Endothelial cell of umbilical vein (primary cell): ENCODE measurements at regions not wholly inside any gene's neighbourhood (a gene's known extent, or its start where the extent isn't known, plus 50 kb on each side); places are given as distances from the start of the nearest gene placed in this dataset.

Source experiments
- BruUV-seq: library from RNA; stranded (reverse); fragments of 400-500 nt; replicated peaks from 2 replicates; lab custom pipeline; 2021; lab: Mats Ljungman, UMichigan
- CTCF ChIA-PET: fragments of 300-600, 350-600 bp; sonication (Branson Sonifier 250); formaldehyde crosslinking; loops from one replicate; lab custom pipeline; 2021; ENCODE audit warnings: antibody characterized with exemption, inconsistent platforms; lab: Charles Lee
- POLR2A ChIA-PET: fragments of 300-600, 350-600 bp; sonication (Branson Sonifier 250); formaldehyde crosslinking; loops from one replicate; lab custom pipeline; 2021; ENCODE audit warnings: antibody characterized with exemption, inconsistent platforms; lab: Charles Lee
- DNase-seq: peaks from one replicate; pipeline ENCODE4 v3.0.0-alpha.2; 2011; ENCODE audit warnings: low read depth, low spot score
- FAIRE-seq: peaks from 2 replicates; lab custom pipeline; 2011; peaks lifted over from hg19 to GRCh38; lab: Jason Lieb, UNC
- H2AFZ ChIP-seq: 2 replicates; pipeline ENCODE4 v1.6.0; 2012; ENCODE audit warnings: low read depth, low read length, control low read depth, inconsistent platforms
- H3K27ac ChIP-seq: 2 replicates; pipeline ENCODE4 v1.5.1; 2011; ENCODE audit warnings: low read depth, mild to moderate bottlenecking, control low read depth, low read length, moderate library complexity; ENCODE audit not compliant: insufficient read depth
- H3K27me3 ChIP-seq, 2 experiments: 2 replicates each; pipeline versions ENCODE4 v1.6.0 to v1.6.1; 2011; ENCODE audit warnings: low read length in 2 of 2, mixed read lengths in 1 of 2; ENCODE audit not compliant: control insufficient read depth in 2 of 2, insufficient read depth in 2 of 2
- H3K36me3 ChIP-seq, 2 experiments: 2 replicates in 1 of 2; 3 replicates in 1 of 2; pipeline ENCODE4 v1.5.1; 2011; ENCODE audit warnings: low read length in 2 of 2, mild to moderate bottlenecking in 1 of 2, moderate library complexity in 1 of 2; ENCODE audit not compliant: control insufficient read depth in 2 of 2, insufficient read depth in 2 of 2; ENCODE audit errors: extremely low read depth in 1 of 2
- H3K4me1 ChIP-seq: 3 replicates; pipeline ENCODE4 v1.5.1; 2011; ENCODE audit warnings: mild to moderate bottlenecking, low read length; ENCODE audit not compliant: control insufficient read depth, insufficient read depth; ENCODE audit errors: extremely low read depth
- H3K4me2 ChIP-seq: 2 replicates; pipeline ENCODE4 v1.6.1; 2011; ENCODE audit warnings: low read length, control low read depth, mixed read lengths; ENCODE audit not compliant: insufficient read depth
- H3K4me3 ChIP-seq, 3 experiments: fragments of 200-600 bp in 1 of 3; sonication (generic), shearing (Covaris generic) in 1 of 3; replicated peaks in 1 of 3; 2 replicates each; pipeline ENCODE4 v1.5.1; 2011 to 2016; ENCODE audit warnings: control low read depth in 3 of 3, low read length in 3 of 3, mild to moderate bottlenecking in 2 of 3, inconsistent platforms in 1 of 3, low read depth in 1 of 3, moderate library complexity in 1 of 3; ENCODE audit not compliant: insufficient read depth in 1 of 3
- H3K79me2 ChIP-seq: 2 replicates; pipeline ENCODE4 v1.6.0; 2012; ENCODE audit warnings: low read length, inconsistent platforms; ENCODE audit not compliant: control insufficient read depth, insufficient read depth
- H3K9ac ChIP-seq: replicated peaks from 2 replicates; pipeline ENCODE3; 2011; ENCODE audit warnings: low read length, control low read depth; ENCODE audit not compliant: insufficient read depth; ENCODE audit errors: extremely low read depth
- H3K9me1 ChIP-seq: replicated peaks from 3 replicates; pipeline ENCODE4 v1.6.0; 2011; ENCODE audit warnings: mild to moderate bottlenecking, low read length; ENCODE audit not compliant: control insufficient read depth, insufficient read depth; ENCODE audit errors: extremely low read depth
- H3K9me3 ChIP-seq: replicated peaks from 2 replicates; pipeline ENCODE4 v1.5.1; 2012; ENCODE audit warnings: low read length, inconsistent platforms; ENCODE audit not compliant: control insufficient read depth, insufficient read depth
- H4K20me1 ChIP-seq: replicated peaks from 2 replicates; pipeline ENCODE3; 2011; ENCODE audit warnings: mild to moderate bottlenecking, low read length; ENCODE audit not compliant: control insufficient read depth, insufficient read depth; ENCODE audit errors: extremely low read depth
- EZH2 ChIP-seq: IDR thresholded peaks from 2 replicates; pipeline ENCODE4 v1.6.1; 2012; ENCODE audit warnings: borderline replicate concordance, low read depth, mild to moderate bottlenecking, moderate library complexity, low read length, inconsistent platforms; ENCODE audit not compliant: severe bottlenecking
- GATA2 ChIP-seq: IDR thresholded peaks from 2 replicates; pipeline ENCODE4 v1.7.0; 2011; ENCODE audit warnings: low read depth, mild to moderate bottlenecking, moderate library complexity, mixed read lengths, low read length; ENCODE audit not compliant: insufficient read length, insufficient read depth
- JUN ChIP-seq: IDR thresholded peaks from 2 replicates; pipeline ENCODE4 v1.6.1; 2011; ENCODE audit warnings: borderline replicate concordance, low read depth; ENCODE audit not compliant: insufficient read length, insufficient read depth
- POLR2A ChIP-seq: IDR thresholded peaks from 2 replicates; pipeline ENCODE4 v1.6.1; 2012; ENCODE audit warnings: low read depth, mild to moderate bottlenecking, control low read depth, low read length
- POLR2AphosphoS5 ChIP-seq: IDR thresholded peaks from 2 replicates; pipeline ENCODE4 v1.6.1; 2012; ENCODE audit warnings: low read depth, mild to moderate bottlenecking, control low read depth, low read length, moderate library complexity; ENCODE audit not compliant: insufficient read depth
- dilution Hi-C: fragments of 300-500 bp; cut with MboI; formaldehyde crosslinking; loops from one replicate; pipeline ENCODE4 v1.15.0; 2019; ENCODE audit warnings: low sequenced_read_pairs; ENCODE audit not compliant: extremely low pct_ligation_motif_present
- intact Hi-C: fragments of 100-400 bp; cut with micrococcal nuclease; formaldehyde crosslinking; loops from one replicate; pipeline ENCODE4 v1.10.0; 2022
- TF ChIP-seq, protein P1 (sequence below), 2 donors: IDR thresholded peaks; 1 replicate in 1 of 2; 2 replicates in 1 of 2; pipeline ENCODE4 v1.5.1; 2011; ENCODE audit warnings: low read length in 2 of 2, mild to moderate bottlenecking in 2 of 2, moderate library complexity in 2 of 2, control low read depth in 1 of 2, inconsistent platforms in 1 of 2, low read depth in 1 of 2; ENCODE audit not compliant: insufficient read depth in 1 of 2; ENCODE audit errors: extremely low read depth in 1 of 2

DNA sequence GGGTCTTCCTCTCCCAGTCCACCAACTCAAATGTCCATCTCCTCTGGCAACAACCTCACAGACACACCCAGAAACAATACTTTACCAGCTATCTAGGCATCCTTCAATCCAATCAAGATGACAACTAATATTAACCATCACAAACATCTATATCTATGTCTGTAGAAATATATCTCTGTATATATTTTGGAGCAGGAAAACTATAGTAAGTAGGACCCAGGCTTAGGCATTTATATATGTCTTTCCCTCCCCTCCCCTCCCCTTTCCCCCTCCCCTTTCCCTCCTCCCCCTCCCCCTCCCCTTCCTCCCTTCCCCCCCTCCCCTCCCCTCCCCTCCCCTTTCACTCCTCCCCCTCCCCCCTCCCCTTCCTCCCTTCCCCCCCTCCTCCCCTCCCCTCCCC lies 210.5 kb downstream of the RNF144A start:
- Histone ChIP-seq H3K27ac (no peak overlapping the region), H3K9ac (no peak overlapping the region), H3K4me3 (no peak overlapping the region), H3K9me1 (no peaks in the 10 kb centered on the region), H3K27me3 (no peaks in the 10 kb centered on the region), H3K4me2 (no peak overlapping the region), H4K20me1 (no peaks in the 10 kb centered on the region), H2AFZ (no peak overlapping the region), H3K9me3 (no peaks in the 10 kb centered on the region), H3K36me3 (no peaks in the 10 kb centered on the region), H3K79me2 (no peaks in the 10 kb centered on the region), H3K4me1 (no peaks in the 10 kb centered on the region)
- no peak for TF ChIP-seq POLR2A
- TF ChIP-seq JUN = no peak
- no peak for TF ChIP-seq POLR2AphosphoS5
- TF ChIP-seq, protein P1, sequence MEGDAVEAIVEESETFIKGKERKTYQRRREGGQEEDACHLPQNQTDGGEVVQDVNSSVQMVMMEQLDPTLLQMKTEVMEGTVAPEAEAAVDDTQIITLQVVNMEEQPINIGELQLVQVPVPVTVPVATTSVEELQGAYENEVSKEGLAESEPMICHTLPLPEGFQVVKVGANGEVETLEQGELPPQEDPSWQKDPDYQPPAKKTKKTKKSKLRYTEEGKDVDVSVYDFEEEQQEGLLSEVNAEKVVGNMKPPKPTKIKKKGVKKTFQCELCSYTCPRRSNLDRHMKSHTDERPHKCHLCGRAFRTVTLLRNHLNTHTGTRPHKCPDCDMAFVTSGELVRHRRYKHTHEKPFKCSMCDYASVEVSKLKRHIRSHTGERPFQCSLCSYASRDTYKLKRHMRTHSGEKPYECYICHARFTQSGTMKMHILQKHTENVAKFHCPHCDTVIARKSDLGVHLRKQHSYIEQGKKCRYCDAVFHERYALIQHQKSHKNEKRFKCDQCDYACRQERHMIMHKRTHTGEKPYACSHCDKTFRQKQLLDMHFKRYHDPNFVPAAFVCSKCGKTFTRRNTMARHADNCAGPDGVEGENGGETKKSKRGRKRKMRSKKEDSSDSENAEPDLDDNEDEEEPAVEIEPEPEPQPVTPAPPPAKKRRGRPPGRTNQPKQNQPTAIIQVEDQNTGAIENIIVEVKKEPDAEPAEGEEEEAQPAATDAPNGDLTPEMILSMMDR (IDR thresholded peaks at IDR 0.05; ENCODE audit: extremely low read depth in 1 of 2, insufficient read depth in 1 of 2, low read depth in 1 of 2, low read length in 2 of 2) = no peak
- no peak for TF ChIP-seq EZH2
- dilution Hi-C loops = no loop called here
- ChIA-PET CTCF (no interaction called here), POLR2A (no interaction called here)
- FAIRE-seq (no peak), DNase-seq (no peak)
- intact Hi-C loops = no loop called here
- no TSS peak for BruUV-seq

- dilution Hi-C loops (no loop called here), intact Hi-C loops (no loop called here)
- POLR2A ChIA-PET = no interaction called here
- Histone ChIP-seq H3K4me1 (no peaks in the 10 kb centered on the region), H3K4me2 (no peak overlapping the region), H3K79me2 (no peaks in the 10 kb centered on the region), H3K9me1 (no peaks in the 10 kb centered on the region), H2AFZ (no peak overlapping the region), H3K36me3 (no peaks in the 10 kb centered on the region), H4K20me1 (no peaks in the 10 kb centered on the region), H3K9me3 (no peaks in the 10 kb centered on the region), H3K27me3 (no peaks in the 10 kb centered on the region), H3K4me3 (no peak overlapping the region), H3K27ac (no peak overlapping the region), H3K9ac (no peak overlapping the region)
- TF ChIP-seq JUN = no peak
- no peak for TF ChIP-seq GATA2
- no peak for DNase-seq
- no TSS peak for BruUV-seq
- CTCF ChIA-PET = no interaction called here
- FAIRE-seq = no peak
Measured at GRCh38 chr2:7131261-7131660, 214.0 kb downstream of the RNF144A start.
